ENCODE measurements at regions not wholly inside any gene's neighbourhood (a gene's known extent, or its start where the extent isn't known, plus 50 kb on each side); places are given as distances from the start of the nearest gene placed in this dataset.

- DNase-seq (no peak), FAIRE-seq (no peak), ATAC-seq (no peak)
- Histone ChIP-seq H3K9me3 (no peaks in the 10 kb centered on the region), H3K27me3 (no peaks in the 10 kb centered on the region), H3K36me3 (no peaks in the 10 kb centered on the region), H3K4me3 (no peak overlapping the region), H3K4me1 (no peaks in the 10 kb centered on the region), H3K27ac (no peak overlapping the region)
- no peak for TF ChIP-seq CTCF (IDR thresholded peaks at IDR 0.05)
- intact Hi-C loops (cut with DNase I) = no loop called here
- WGBS, 2 donors = 63 to 76% methylated on average over 2 of the region's 2 CpGs
These were observed 204.7 kb upstream of the BLID start for GRCh38 chr11:122320671-122321070.

- no peaks in the 10 kb centered on the region for H3K27me3 ChIP-seq
- DNase-seq (no peak), FAIRE-seq (no peak), ATAC-seq (peak in 1 of 4 donors; percentile 35)
- no peaks in the 10 kb centered on the region for H3K9me3 ChIP-seq
- intact Hi-C loops (cut with DNase I) = no loop called here
- 71 to 80% methylated on average over 8 of the region's 8 CpGs for WGBS, 2 donors
- no peaks in the 10 kb centered on the region for H3K36me3 ChIP-seq
- no peak overlapping the region for H3K4me3 ChIP-seq
- no peak overlapping the region for H3K27ac ChIP-seq
- TF ChIP-seq CTCF (IDR thresholded peaks at IDR 0.05) = no peak
- H3K4me1 ChIP-seq = no peaks in the 10 kb centered on the region
These were observed 203.9 kb upstream of the BLID start for GRCh38 chr11:122319691-122320620.

- DNase-seq = no peak
- Histone ChIP-seq H3K36me3 (no peaks in the 10 kb centered on the region), H3K27me3 (no peaks in the 10 kb centered on the region), H3K4me1 (no peaks in the 10 kb centered on the region), H3K4me3 (no peak overlapping the region), H3K9me3 (no peaks in the 10 kb centered on the region), H3K27ac (no peak overlapping the region)
- intact Hi-C loops (cut with DNase I) = no loop called here
- no peak for TF ChIP-seq CTCF (IDR thresholded peaks at IDR 0.05)
- FAIRE-seq = no peak
- no peak for ATAC-seq
- 56 to 61% methylated on average over 1 of the region's 1 CpG for WGBS, 2 donors
These were observed 203.1 kb upstream of the BLID start for GRCh38 chr11:122319085-122319484.

GRCh38 chr11:122317305-122317704 lies 201.3 kb upstream of the BLID start:
- H3K36me3 ChIP-seq = no peaks in the 10 kb centered on the region
- DNase-seq (no peak), FAIRE-seq (no peak), ATAC-seq (peak in 2 of 4 donors; percentile 16 to 28)
- no peak overlapping the region for H3K27ac ChIP-seq
- no peaks in the 10 kb centered on the region for H3K9me3 ChIP-seq
- intact Hi-C loops (cut with DNase I) = no loop called here
- TF ChIP-seq CTCF (IDR thresholded peaks at IDR 0.05) = no peak
- H3K27me3 ChIP-seq = no peaks in the 10 kb centered on the region
- no peak overlapping the region for H3K4me3 ChIP-seq
- no peaks in the 10 kb centered on the region for H3K4me1 ChIP-seq

GRCh38 chr11:122313581-122313980 lies 197.6 kb upstream of the BLID start:
- H3K4me3 ChIP-seq = no peak overlapping the region
- DNase-seq = no peak
- no peaks in the 10 kb centered on the region for H3K4me1 ChIP-seq
- no peak for FAIRE-seq
- ATAC-seq = no peak
- no peak for TF ChIP-seq CTCF (IDR thresholded peaks at IDR 0.05)
- H3K9me3 ChIP-seq = no peaks in the 10 kb centered on the region
- 95% methylated on average over 5 of the region's 5 CpGs for WGBS, 2 donors
- intact Hi-C loops (cut with DNase I) = no loop called here
- H3K27ac ChIP-seq = no peak overlapping the region
- no peaks in the 10 kb centered on the region for H3K36me3 ChIP-seq
- H3K27me3 ChIP-seq = no peaks in the 10 kb centered on the region
